ENCODE measurements at regions not wholly inside any gene's neighbourhood (a gene's known extent, or its start where the extent isn't known, plus 50 kb on each side); places are given as distances from the start of the nearest gene placed in this dataset.

DNA sequence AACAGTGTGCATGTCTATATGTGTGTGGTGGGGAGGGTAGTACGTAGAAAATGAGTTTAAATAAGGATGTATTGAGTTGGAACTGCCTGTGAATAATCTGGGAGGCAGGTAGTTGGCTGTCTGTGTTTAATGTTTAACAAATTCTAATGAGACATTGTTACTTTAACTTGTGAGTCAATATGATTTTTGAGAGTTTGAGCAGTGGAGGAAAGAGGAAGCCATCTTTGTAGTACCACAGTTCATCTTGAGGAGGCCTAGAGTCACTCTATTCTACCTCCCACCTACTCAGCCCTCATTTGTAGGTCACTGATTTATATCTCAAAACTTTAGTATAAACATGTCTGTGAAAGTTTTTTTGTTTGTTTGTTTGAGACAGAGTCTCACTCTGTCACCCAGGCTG, 129.9 kb upstream of the ITGB1 start:
- dilution Hi-C loops (cut with HindIII; ENCODE audit: low sequenced_read_pairs, unreplicated experiment) (no loop called here), in situ Hi-C loops (cut with MboI; ENCODE audit: low sequenced_read_pairs) (no loop called here), intact Hi-C loops (cut with micrococcal nuclease) (no loop called here)
- Histone ChIP-seq H3K23ac (ENCODE audit: low read depth, low read length) (no peak overlapping the region), H4K5ac (ENCODE audit: low read depth, low read length) (no peak overlapping the region), H3K4me3 (ENCODE audit: insufficient read depth, low read depth, low read length) (no peak overlapping the region), H2BK20ac (ENCODE audit: low read depth, low read length) (no peak overlapping the region), H2AK5ac (ENCODE audit: low read depth, low read length) (no peak overlapping the region), H3K27me3 (ENCODE audit: control insufficient read depth, insufficient read depth, low read length) (no peaks in the 10 kb centered on the region), H3K9me1 (ENCODE audit: insufficient read depth, low read length) (no peaks in the 10 kb centered on the region), H3K9ac (ENCODE audit: low read depth, low read length) (no peak overlapping the region), H3K79me1 (ENCODE audit: low read depth in 1 of 2, low read length in 2 of 2) (no peaks in the 10 kb centered on the region), H3K4me2 (ENCODE audit: low read depth, low read length) (no peak overlapping the region), H3K4ac (ENCODE audit: low read depth, low read length) (no peak overlapping the region), H2AK9ac (replicated peaks; ENCODE audit: low read depth, low read length, poor library complexity) (no peak overlapping the region), H3K27ac (ENCODE audit: insufficient read depth, low read length) (no peak overlapping the region), H3K9me3 (ENCODE audit: control insufficient read depth, insufficient read depth, low read length) (no peaks in the 10 kb centered on the region), H4K91ac (ENCODE audit: insufficient read depth, low read depth, low read length) (no peak overlapping the region), H3K56ac (ENCODE audit: extremely low read depth, insufficient read depth, low read length) (no peak overlapping the region), H3K36me3 (ENCODE audit: control insufficient read depth, insufficient read depth, low read length) (no peaks in the 10 kb centered on the region), H2AFZ (replicated peaks; ENCODE audit: low read length, poor library complexity) (no peak overlapping the region), H2BK120ac (ENCODE audit: low read depth, low read length) (no peak overlapping the region), H2BK15ac (ENCODE audit: low read depth, low read length) (no peak overlapping the region), H4K20me1 (ENCODE audit: insufficient read depth, low read length) (no peaks in the 10 kb centered on the region), H4K8ac (ENCODE audit: low read depth in 2 of 2, low read length in 2 of 2) (no peak overlapping the region), H3K18ac (ENCODE audit: low read depth, low read length) (no peak overlapping the region), H2BK5ac (ENCODE audit: low read depth, low read length, poor library complexity, severe bottlenecking) (no peak overlapping the region), H3K4me1 (ENCODE audit: control insufficient read depth, insufficient read depth, low read length) (no peaks in the 10 kb centered on the region), H3K14ac (replicated peaks; ENCODE audit: low read depth, low read length) (no peak overlapping the region)
- BruUV-seq (replicated peaks), result no TSS peak
- TF ChIP-seq MAZ (IDR thresholded peaks at IDR 0.05; ENCODE audit: borderline replicate concordance, low read depth, low read length), result no peak
- no peak for TF ChIP-seq ELK1 (IDR thresholded peaks at IDR 0.05; ENCODE audit: borderline replicate concordance, low read depth, low read length)
- no peak for TF ChIP-seq RAD21 (IDR thresholded peaks at IDR 0.05; ENCODE audit: low read length)
- no peak for TF ChIP-seq BHLHE40 (IDR thresholded peaks at IDR 0.05; ENCODE audit: low read depth, low read length)
- ATAC-seq (ENCODE audit: low read depth), result no peak
- CTCF ChIA-PET, result no interaction called here
- WGBS, 2 experiments (ENCODE audit: extremely low coverage in 2 of 2, insufficient read length in 1 of 2), result 100% methylated on average over 1 of the region's 1 CpG
- POLR2A ChIA-PET (ENCODE audit: unreplicated experiment), result no interaction called here
- DNase-seq, result no peak
